NCI-H460 (cell line): ENCODE measurements at regions not wholly inside any gene's neighbourhood (a gene's known extent, or its start where the extent isn't known, plus 50 kb on each side); places are given as distances from the start of the nearest gene placed in this dataset.
"Not testable (repeated sequence)": the region's sequence is repeated elsewhere in the genome, so short reads cannot be mapped to it uniquely, and the experiment has no call there.

Experiments
- DNase-seq: peaks from one replicate; pipeline ENCODE4 v3.0.0-alpha.2; 2016; ENCODE audit warnings: low read depth; ENCODE audit errors: extremely low read depth

- no peak for DNase-seq
Observed at GRCh38 chr1:112855152-112855828, 100.7 kb downstream of the SLC16A1 start.

DNA sequence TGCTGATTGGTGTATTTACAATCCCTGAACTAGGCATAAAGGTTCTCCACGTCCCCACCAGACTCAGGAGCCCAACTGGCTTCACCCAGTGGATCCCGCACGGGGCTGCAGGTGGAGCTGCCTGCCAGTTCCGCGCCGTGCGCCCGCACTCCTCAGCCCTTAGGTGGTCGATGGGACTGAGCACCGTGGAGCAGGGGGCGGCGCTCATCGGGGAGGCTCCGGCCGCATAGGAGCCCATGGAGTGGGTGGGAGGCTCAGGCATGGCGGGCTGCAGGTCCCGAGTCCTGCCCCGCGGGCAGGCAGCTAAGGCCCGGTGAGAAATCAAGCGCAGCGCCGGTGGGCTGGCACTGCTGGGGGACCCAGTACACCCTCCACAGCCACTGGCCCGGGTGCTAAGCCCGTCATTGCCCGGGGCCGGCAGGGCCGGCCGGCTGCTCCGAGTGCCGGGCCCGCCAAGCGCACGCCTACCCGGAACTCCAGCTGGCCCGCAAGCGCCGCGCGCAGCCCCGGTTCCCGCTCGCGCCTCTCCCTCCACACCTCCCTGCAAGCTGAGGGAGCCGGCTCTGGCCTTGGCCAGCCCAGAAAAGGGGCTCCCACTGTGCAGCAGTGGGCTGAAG lies 101.5 kb downstream of the SLC16A1 start:
- not testable (repeated sequence) for DNase-seq

DNA sequence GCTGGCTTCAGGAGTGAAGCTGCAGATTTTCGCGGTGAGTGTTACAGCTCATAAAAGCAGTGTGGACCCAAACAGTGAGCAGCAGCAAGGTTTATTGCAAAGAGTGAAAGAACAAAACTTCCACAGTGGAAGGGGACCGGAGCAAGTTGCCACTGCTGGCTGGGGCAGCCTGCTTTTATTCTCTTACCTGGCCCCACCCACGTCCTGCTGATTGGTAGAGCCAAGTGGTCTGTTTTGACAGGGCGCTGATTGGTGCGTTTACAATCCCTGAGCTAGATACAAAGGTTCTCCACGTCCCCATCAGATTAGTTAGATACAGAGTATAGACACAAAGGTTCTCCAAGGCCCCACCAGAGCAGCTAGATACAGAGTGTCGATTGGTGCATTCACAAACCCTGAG lies 102.1 kb downstream of the SLC16A1 start:
- DNase-seq: not testable (repeated sequence)

DNA sequence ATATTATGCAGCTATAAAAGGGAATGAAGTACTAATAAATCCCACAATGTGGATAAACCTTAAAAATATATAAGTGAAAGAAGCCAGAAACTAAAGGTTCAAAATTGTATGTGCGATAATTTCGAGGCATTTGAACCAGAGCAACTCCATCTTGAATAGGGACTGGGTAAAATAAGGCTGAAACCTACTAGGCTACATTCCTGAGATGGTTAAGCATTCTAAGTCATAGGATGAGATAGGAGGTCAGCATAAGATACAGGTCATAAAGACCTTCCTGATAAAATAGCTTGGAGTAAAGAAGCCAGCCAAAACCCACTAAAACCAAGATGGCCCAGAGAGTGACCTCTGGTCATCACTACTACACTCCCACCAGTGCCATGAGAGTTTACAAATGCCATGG lies 103.1 kb downstream of the SLC16A1 start:
- no peak for DNase-seq

GRCh38 chr1:112852276-112852675 lies 103.7 kb downstream of the SLC16A1 start:
- DNase-seq: no peak

DNA sequence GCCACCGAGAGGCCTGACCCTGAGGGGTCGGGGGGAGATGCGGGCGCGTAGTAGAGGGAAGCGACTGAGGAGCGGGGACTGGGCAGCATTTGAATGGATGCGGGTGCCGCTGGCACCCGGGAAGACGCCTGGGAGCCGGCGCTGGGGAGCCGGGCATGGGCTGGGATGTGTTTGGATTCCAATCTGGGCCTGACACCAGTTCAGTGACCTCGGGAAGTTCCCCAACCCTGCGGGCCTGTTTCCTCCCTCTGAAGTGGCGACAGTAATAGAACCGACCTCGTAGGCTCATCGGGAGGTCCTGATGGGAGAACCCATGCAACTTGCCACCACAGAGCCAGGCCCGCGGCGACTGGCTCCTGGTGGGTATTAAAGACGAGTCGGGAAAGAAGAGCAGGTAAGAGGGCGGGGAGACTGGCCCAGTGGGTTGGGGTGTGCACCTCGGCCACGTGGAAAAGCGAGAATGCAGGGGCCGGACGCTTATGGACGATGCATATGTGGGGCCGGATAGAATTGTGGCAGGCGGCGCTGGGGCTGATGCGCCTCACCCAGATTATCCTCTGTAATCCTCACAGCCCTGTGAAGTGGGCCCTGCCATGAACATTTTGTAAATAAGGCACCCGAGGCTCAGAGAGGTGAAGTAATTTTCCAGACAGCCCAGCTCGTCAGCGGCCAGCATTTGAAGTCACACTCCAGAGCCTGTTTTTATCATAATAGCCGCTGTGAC lies 105.8 kb downstream of the SLC16A1 start:
- DNase-seq: no peak

GRCh38 chr1:112849425-112850033 lies 106.5 kb downstream of the SLC16A1 start:
- no peak for DNase-seq

DNA sequence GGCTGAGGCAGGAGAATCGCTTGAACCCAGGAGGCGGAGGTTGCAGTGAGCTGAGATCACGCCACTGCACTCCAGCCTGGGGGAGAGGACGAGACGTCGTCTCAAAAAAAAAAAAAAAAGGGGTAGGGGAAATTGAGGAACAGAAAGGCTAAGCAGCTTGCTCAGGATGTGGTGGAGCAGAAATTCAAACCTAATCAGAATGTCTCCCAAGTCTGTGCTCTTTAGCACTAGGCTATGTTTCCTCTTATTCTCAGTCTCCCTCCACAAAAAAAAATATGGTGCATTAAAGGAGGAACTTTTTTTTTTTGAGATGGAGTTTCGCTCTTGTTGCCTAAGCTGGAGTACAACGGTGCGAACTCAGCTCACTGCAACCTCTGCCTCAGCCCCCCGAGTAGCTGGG lies 114.2 kb downstream of the SLC16A1 start:
- no peak for DNase-seq

- no peak for DNase-seq
Observed at GRCh38 chr1:112840631-112841624, 115.1 kb downstream of the SLC16A1 start.

DNA sequence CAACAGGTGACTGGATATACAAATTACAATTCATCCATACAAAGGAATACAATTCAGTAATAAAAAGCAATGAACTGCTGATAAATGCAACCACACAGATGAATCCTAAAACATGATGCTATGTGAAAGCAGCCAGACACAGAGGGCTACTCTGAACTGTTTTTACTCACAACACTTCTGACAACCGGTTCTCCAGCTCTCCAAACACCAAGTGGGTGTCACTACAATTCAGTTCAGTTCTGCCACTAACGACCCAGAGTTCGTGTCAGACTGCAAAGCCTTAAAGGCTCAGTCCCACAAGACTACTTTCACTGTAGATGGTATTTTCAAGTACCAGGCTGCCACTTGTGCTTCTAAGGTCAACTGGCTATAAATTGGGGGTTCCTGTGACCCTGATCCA lies 119.4 kb downstream of the SLC16A1 start:
- DNase-seq: no peak

DNA sequence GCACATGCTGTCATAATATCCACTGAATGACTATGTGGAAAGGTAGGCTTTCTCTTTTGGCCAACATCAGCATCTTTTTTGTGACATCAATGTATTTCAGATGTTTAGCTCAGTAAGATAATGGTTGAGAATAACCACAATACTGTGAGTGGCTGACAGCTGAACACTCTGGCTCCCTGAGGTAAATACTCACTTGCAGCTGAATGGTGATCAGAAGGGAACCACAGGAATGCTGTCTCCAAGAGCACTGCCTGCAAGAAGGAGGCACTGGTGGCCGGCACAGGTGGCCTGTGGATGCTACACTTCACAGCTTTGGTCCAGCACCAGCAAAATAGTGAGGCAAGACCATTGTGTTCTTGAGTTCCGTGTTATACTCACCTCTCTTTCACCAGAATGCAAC lies 118.7 kb upstream of the PPM1J start:
- DNase-seq: no peak

DNA sequence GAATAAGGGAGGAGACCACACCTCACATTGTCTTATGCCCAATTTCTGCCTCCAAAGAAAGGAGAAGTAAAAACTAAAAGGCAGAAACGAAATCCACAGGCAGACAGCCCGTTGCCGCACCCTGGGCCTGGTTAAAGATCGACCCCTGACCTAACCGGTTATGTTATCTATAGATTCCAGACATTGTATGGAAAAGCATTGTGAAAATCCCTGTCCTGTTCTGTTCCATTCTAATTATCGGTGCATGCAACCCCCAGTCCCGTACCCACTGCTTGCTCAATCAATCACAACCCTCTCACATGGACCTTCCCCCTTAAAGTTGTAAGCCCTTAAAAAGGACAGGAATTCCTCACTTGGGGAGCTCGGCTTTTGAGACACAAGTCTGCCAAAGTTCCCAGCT lies 117.1 kb upstream of the PPM1J start:
- not testable (repeated sequence) for DNase-seq

GRCh38 chr1:112829691-112830090 lies 114.6 kb upstream of the PPM1J start:
- DNase-seq: not testable (repeated sequence)

DNA sequence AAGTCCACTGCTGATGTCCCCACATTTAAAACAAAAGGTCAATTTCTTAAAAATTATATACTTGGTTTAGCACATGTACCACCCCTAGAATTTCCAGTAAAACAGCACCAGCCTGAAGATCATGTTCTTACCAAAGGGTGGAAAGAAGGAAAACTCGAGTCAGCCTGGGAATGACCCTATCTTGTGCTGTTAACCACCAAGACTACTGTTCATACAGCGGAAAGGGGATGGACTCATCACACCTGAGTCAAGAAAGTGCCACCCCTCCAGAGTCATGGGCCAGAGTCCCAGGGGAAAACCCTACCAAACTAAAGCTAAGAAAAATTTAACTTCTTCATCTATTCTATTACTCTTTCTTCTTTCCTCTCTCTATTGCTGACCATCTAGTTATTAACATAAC lies 113.6 kb upstream of the PPM1J start:
- DNase-seq: no peak

DNA sequence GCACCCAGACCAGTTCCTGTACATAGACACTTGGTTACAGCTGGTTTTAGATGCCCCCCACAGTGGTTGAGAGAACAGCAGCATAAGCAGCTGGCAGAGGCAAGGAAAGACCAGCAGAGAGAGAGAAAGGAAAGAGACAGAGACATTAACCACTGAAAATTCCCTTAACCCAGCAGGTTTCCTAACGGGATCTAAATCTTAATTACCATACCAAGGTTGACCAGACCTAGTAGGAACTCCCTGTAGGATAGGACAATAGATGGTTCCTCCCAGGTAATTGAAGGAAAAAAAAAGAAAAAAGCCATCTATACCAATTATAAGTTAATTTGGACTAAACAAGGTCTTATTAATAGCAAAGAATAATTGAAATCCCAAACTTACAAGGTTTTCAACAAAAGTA lies 112.3 kb upstream of the PPM1J start:
- not testable (repeated sequence) for DNase-seq

DNA sequence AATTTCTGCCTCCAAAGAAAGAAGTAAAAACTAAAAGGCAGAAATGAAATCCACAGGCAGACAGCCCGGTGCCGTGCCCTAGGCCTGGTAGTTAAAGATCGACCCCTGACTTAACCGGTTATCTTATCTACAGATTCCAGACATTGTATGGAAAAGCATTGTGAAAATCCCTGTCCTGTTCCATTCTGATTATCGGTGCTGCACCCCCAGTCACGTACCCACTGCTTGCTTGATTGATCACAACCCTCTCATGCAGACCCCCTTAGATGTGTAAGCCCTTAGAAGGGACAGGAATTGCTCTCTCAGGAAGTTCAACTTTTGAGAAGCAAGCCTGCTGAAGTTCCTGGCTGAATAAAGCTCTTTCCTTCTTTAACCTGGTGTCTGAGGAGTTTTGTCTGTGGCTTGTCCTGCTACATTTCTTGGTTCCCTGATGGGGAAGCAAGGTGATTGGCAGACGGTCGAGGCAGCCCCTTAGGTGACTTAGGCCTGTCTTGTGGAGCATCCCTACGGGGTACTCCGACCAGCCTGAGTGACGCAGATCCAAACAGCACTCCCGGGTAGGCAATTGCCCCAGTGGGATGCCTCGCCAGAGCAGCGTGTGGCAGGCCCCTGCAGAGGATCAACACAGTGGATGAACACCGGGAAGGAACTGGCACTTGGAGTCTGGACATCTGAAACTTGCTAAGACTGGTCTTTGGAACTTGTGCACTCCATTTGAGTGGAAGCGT lies 111.2 kb upstream of the PPM1J start:
- DNase-seq: no peak

GRCh38 chr1:112825563-112826216 lies 110.6 kb upstream of the PPM1J start:
- DNase-seq: not testable (repeated sequence)

- DNase-seq: not testable (repeated sequence)
Observed at GRCh38 chr1:112825075-112825474, 109.9 kb upstream of the PPM1J start.
